ENCODE measurements at regions not wholly inside any gene's neighbourhood (a gene's known extent, or its start where the extent isn't known, plus 50 kb on each side); places are given as distances from the start of the nearest gene placed in this dataset.

DNA sequence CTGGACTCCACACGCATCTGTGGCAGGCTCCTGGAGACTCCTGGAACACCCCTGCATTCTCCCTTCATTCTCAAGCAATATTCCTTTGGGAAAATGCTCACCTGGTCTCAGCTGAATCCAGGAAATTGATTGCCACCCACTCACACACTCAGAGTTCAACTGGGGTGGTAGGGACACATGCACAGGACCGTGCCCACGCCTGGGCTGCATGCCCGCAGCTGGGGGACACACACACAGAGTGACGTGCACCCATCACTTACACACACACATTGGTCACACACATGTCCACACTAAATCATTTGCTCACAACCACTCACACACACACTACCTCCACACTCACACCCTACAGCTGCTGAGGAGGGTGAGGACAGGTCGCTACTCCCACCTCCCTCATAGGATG is 84.8 kb downstream of the ENGASE start:
- DNase-seq (ENCODE audit: low spot score): no peak
- TF ChIP-seq CTCF (IDR thresholded peaks at IDR 0.05): no peak
- no peak for ATAC-seq (ENCODE audit: low FRiP score)

- TF ChIP-seq CTCF (IDR thresholded peaks at IDR 0.05): no peak
- ATAC-seq (ENCODE audit: low FRiP score) (no peak), DNase-seq (ENCODE audit: low spot score) (no peak)
Measured at GRCh38 chr17:79156463-79157095, 82.0 kb downstream of the ENGASE start.

- DNase-seq (ENCODE audit: low spot score): no peak
- no peak for ATAC-seq (ENCODE audit: low FRiP score)
- no peak for TF ChIP-seq CTCF (IDR thresholded peaks at IDR 0.05)
Measured at GRCh38 chr17:79155701-79156100, 81.1 kb downstream of the ENGASE start.

DNA sequence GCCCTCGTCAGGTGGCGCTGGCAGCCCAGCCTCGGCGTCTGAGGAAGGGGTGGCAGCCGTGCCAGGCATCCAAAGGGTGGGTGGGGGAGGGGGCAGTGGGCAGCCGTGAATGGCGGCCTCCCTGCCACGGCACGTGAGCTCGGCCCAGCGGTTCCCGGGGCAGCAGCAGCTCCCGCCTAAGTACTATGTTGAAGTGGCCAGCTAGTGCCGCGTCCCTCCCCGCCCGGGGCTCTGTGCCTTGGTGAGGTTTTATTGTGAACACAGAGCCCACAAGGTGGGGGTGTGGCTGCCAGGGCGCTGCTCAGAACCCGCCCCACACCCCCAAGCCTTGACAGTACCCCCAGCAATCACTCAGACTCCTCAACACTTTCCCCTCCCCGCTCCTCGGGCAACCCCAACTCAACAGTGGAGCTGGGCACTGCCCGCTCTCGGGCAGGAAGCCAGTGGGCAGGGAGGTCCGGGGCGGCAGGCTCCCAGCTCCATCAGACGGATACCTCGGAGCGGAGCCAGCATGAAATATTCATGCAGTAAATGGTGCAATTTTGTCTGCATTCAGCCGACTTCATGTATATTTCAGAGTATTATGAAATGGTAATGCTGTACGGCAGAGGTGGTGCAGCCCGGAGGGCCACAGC is 80.4 kb downstream of the ENGASE start:
- DNase-seq (ENCODE audit: low spot score) (no peak), ATAC-seq (ENCODE audit: low FRiP score) (no peak)
- no peak for TF ChIP-seq CTCF (IDR thresholded peaks at IDR 0.05)

- TF ChIP-seq CTCF (IDR thresholded peaks at IDR 0.05): no peak
- no peak for DNase-seq (ENCODE audit: low spot score)
- no peak for ATAC-seq (ENCODE audit: low FRiP score)
Measured at GRCh38 chr17:79154446-79154845, 79.8 kb downstream of the ENGASE start.

- TF ChIP-seq CTCF (IDR thresholded peaks at IDR 0.05): no peak
- DNase-seq (ENCODE audit: low spot score): no peak
- no peak for ATAC-seq (ENCODE audit: low FRiP score)
Measured at GRCh38 chr17:79153367-79154130, 78.9 kb downstream of the ENGASE start.
